Ishikawa (cell line): ENCODE measurements at regions not wholly inside any gene's neighbourhood (a gene's known extent, or its start where the extent isn't known, plus 50 kb on each side); places are given as distances from the start of the nearest gene placed in this dataset.

Source experiments
- EP300 ChIP-seq: IDR thresholded peaks from 2 replicates; pipeline ENCODE4 v1.6.1; 2012; ENCODE audit warnings: borderline replicate concordance
- TAF1 ChIP-seq: IDR thresholded peaks from 2 replicates; pipeline ENCODE4 v1.6.1; 2012; ENCODE audit warnings: low read depth, mild to moderate bottlenecking

- TF ChIP-seq TAF1 (no peak), EP300 (no peak)
Observed at GRCh38 chr10:44064987-44065787, 319.7 kb downstream of the CXCL12 start.
